Nephron (organoid): ENCODE measurements at regions not wholly inside any gene's neighbourhood (a gene's known extent, or its start where the extent isn't known, plus 50 kb on each side); places are given as distances from the start of the nearest gene placed in this dataset.
A peak's percentile ranks its signal among the peaks of the same experiment; 100 is the strongest.

Experiments used
- H3K27ac Mint-ChIP-seq, 3 experiments: 2 replicates each; pipeline ENCODE4 v1.8.0; 2020; ENCODE audit warnings: mixed read lengths in 3 of 3, mild to moderate bottlenecking in 2 of 3, moderate library complexity in 1 of 3
- H3K27me3 Mint-ChIP-seq: 2 replicates; pipeline ENCODE4 v1.8.0; 2021; ENCODE audit warnings: low read depth, mild to moderate bottlenecking, moderate library complexity, mixed read lengths
- H3K36me3 Mint-ChIP-seq: 2 replicates; pipeline ENCODE4 v1.8.0; 2020; ENCODE audit warnings: low read depth, mixed read lengths
- H3K4me1 Mint-ChIP-seq: 2 replicates; pipeline ENCODE4 v1.8.0; 2020; ENCODE audit warnings: mixed read lengths
- H3K4me3 Mint-ChIP-seq, 3 experiments: 2 replicates each; pipeline ENCODE4 v1.8.0; 2020; ENCODE audit warnings: mild to moderate bottlenecking in 3 of 3, mixed read lengths in 3 of 3, moderate library complexity in 2 of 3
- H3K9me3 Mint-ChIP-seq: 2 replicates; pipeline ENCODE4 v1.8.0; 2020; ENCODE audit warnings: mixed read lengths
- CTCF ChIP-seq, 3 experiments: fragments of 200-600 bp; sonication (generic); IDR thresholded peaks; one replicate each; pipeline ENCODE4 v1.5.0; 2021; ENCODE audit warnings: antibody characterized with exemption in 3 of 3; ENCODE audit not compliant: unreplicated experiment in 3 of 3

GRCh38 chr16:65421596-65421995 is 299.7 kb upstream of the CDH11 start:
- H3K36me3 Mint-ChIP-seq = no peaks in the 10 kb centered on the region
- peaks cover 7% of the 10 kb centered on the region for H3K4me1 Mint-ChIP-seq
- H3K27me3 Mint-ChIP-seq = no peaks in the 10 kb centered on the region
- no peak overlapping the region for H3K4me3 Mint-ChIP-seq
- no peak overlapping the region for H3K27ac Mint-ChIP-seq
- peaks cover 15% of the 10 kb centered on the region for H3K9me3 Mint-ChIP-seq
- no peak for TF ChIP-seq CTCF (IDR thresholded peaks at IDR 0.05; ENCODE audit: unreplicated experiment in 3 of 3)

- no peak overlapping the region for H3K27ac Mint-ChIP-seq
- no peaks in the 10 kb centered on the region for H3K36me3 Mint-ChIP-seq
- H3K4me1 Mint-ChIP-seq = peaks cover 18% of the 10 kb centered on the region
- TF ChIP-seq CTCF (IDR thresholded peaks at IDR 0.05; ENCODE audit: unreplicated experiment in 3 of 3) = no peak
- H3K4me3 Mint-ChIP-seq = no peak overlapping the region
- H3K9me3 Mint-ChIP-seq = peaks cover 15% of the 10 kb centered on the region
- peaks cover 4% of the 10 kb centered on the region for H3K27me3 Mint-ChIP-seq
Observed at GRCh38 chr16:65418435-65418834, 296.6 kb upstream of the CDH11 start.

- Mint-ChIP-seq H3K27ac (no peak overlapping the region), H3K4me1 (peaks cover 26% of the 10 kb centered on the region), H3K4me3 (no peak overlapping the region), H3K36me3 (no peaks in the 10 kb centered on the region), H3K27me3 (peaks cover 4% of the 10 kb centered on the region), H3K9me3 (peaks cover 15% of the 10 kb centered on the region)
- TF ChIP-seq CTCF (IDR thresholded peaks at IDR 0.05; ENCODE audit: unreplicated experiment in 3 of 3) = no peak
Observed at GRCh38 chr16:65415460-65415859, 293.6 kb upstream of the CDH11 start.

GRCh38 chr16:65414284-65414984 is 292.6 kb upstream of the CDH11 start:
- H3K9me3 Mint-ChIP-seq = peaks cover 10% of the 10 kb centered on the region
- H3K36me3 Mint-ChIP-seq = no peaks in the 10 kb centered on the region
- peaks cover 4% of the 10 kb centered on the region for H3K27me3 Mint-ChIP-seq
- peaks cover 26% of the 10 kb centered on the region for H3K4me1 Mint-ChIP-seq
- H3K4me3 Mint-ChIP-seq = no peak overlapping the region
- peak overlapping the region in 1 of 3 experiments; percentile 9 for H3K27ac Mint-ChIP-seq
- TF ChIP-seq CTCF (IDR thresholded peaks at IDR 0.05; ENCODE audit: unreplicated experiment in 3 of 3) = no peak

GRCh38 chr16:65413861-65414260 is 292.0 kb upstream of the CDH11 start:
- Mint-ChIP-seq H3K4me3 (no peak overlapping the region), H3K9me3 (peaks cover 7% of the 10 kb centered on the region), H3K27ac (no peak overlapping the region), H3K36me3 (no peaks in the 10 kb centered on the region), H3K4me1 (peaks cover 26% of the 10 kb centered on the region), H3K27me3 (peaks cover 4% of the 10 kb centered on the region)
- no peak for TF ChIP-seq CTCF (IDR thresholded peaks at IDR 0.05; ENCODE audit: unreplicated experiment in 3 of 3)

- Mint-ChIP-seq H3K36me3 (no peaks in the 10 kb centered on the region), H3K4me1 (peaks cover 37% of the 10 kb centered on the region), H3K27me3 (peaks cover 4% of the 10 kb centered on the region), H3K9me3 (no peaks in the 10 kb centered on the region), H3K4me3 (no peak overlapping the region), H3K27ac (no peak overlapping the region)
- TF ChIP-seq CTCF (IDR thresholded peaks at IDR 0.05; ENCODE audit: unreplicated experiment in 3 of 3) = no peak
Observed at GRCh38 chr16:65410801-65411200, 288.9 kb upstream of the CDH11 start.
